ENCODE measurements at regions not wholly inside any gene's neighbourhood (a gene's known extent, or its start where the extent isn't known, plus 50 kb on each side); places are given as distances from the start of the nearest gene placed in this dataset.

- no peak for TF ChIP-seq CTCF (IDR thresholded peaks at IDR 0.05)
- no peak for TF ChIP-seq POLR2A (IDR thresholded peaks at IDR 0.05)
- no peak for TF ChIP-seq POLR2AphosphoS5 (IDR thresholded peaks at IDR 0.05)
- TF ChIP-seq EP300 (IDR thresholded peaks at IDR 0.05) = no peak
Measured at GRCh38 chr5:175809531-175810121, 61.8 kb upstream of the CPLX2 start.

Measured in sigmoid colon (tissue), 4 donors.